LHCN-M2 (cell line): ENCODE measurements at regions not wholly inside any gene's neighbourhood (a gene's known extent, or its start where the extent isn't known, plus 50 kb on each side); places are given as distances from the start of the nearest gene placed in this dataset.
A peak's percentile ranks its signal among the peaks of the same experiment; 100 is the strongest.

Experiments
- DNase-seq: peaks from one replicate; pipeline ENCODE4 v3.0.0-alpha.2; 2012; ENCODE audit warnings: low read depth

DNA sequence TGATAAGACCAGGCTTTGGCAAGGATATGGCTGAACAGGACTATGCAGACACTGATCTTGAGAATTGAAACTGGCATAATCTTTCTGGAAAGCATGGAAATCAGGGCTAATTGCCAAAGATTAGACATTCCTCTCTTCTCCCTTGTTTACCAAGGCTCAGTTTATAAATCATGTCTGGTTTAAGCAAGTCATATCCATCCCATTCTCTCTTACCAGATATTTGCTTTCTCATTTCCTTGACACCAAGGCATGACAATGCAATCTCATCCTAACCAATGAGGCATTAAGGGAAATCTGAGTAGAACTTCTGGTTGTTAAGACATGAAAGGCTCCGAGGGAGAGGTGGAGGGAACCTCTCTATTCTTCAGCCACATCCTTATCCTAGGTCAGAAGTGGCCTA lies 110.3 kb upstream of the CEP85L start:
- no peak for DNase-seq

DNA sequence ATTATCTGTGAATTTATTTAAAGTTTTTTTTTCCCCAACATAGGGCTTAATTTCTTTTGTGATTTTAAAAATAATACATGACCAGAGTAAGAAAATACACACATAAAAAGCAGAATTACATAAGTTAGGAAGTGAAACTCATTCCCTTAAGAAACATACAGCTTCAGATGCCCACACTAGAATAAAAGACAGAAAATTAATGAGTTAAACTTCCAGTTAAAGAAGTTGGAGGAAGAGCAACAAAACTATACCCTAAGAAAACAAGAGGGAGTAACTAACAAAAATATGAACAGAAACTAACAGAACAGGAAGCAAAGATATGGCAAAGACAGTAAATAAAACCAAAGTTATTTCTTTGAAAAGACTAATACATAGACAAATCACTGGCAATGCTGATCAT lies 107.6 kb upstream of the CEP85L start:
- no peak for DNase-seq

DNA sequence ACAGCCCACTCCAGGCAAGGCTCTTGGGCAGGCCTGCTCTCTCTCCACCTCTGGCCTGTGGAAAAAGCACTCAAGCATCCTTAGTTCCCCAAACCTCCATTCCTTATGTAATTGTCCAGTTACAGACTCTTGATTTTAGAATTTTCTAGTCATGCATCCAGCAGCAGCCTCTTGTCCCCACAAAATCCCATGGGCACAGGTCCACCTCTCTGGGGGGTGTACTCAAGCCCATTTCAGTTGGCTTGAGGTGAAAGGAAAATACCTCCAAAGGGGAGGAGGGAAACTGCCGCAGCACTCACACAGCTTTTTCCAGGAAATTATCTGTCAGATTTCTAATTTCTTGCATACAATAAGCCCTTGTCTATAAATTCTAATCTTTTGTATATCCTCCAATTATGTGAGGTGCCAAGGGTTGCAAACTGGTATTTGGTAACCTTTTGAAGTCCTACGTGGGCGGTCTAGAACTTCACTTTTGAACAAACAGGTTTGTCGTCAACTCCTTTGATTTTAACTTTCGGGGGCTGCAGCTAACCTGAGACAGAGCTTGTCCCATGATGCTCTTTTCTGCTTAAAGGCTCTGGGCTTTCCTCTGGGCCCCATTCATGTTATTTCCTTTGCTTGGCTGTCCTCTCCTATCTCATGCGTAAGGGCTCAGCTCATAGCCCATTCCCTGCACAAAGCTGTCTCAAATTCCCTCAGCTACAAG lies 104.7 kb upstream of the CEP85L start:
- no peak for DNase-seq

DNA sequence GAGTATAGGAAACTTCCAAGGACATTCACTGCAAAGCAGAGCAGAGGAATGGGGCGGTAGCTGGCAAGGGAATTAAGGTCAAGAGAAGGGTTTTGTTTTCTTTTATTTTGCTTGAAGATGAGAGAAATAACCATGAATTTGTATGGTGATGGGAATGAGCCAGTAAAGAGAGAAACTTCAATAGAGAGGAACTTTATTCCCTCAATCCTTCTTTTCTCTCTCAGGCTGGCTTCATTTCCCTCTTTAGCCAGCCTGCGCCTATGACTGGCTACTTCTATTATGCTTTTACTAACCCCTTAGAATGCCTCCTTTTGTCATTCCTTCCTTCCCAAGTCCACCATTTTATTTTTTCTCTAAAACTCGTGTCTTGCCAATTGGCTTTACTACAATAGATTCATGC lies 101.4 kb upstream of the CEP85L start:
- no peak for DNase-seq

DNA sequence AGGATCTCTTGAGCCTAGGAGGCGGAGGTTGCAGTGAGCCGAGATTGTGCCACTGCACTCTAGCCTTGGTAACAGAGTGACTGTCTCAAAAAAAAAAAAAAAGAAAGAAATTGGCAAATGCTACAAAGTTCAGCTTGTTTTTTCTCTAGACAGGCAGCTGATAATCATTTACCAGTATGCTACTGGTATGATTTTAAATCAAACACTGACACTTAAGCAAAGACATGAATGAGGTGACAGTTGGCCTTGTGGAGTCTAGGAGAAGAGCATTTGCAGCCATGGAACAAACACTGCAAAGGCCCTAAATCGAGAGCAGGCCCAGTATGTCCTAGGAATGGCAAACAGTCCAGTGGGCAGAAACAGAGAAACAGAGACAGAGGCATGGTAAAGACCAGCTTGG lies 99.7 kb upstream of the CEP85L start:
- no peak for DNase-seq

DNA sequence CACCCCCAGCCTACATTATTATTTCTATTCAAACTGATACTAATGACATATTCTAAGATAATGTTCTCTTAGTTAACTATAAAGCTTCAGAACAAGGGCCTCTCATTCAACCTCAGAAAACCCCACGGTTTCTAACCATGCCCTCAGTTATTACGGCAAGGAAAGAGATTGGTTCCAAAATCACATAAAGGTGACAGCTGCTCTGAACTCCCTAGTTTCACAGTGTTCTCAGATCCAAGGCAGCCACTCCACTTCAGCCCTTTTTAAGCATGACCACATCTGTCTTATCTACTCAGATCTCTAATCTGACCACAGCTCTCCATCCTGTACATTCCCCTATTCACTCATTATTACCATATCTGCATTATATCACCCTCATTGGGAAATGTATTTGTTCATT lies 98.8 kb upstream of the CEP85L start:
- DNase-seq, result no peak

DNA sequence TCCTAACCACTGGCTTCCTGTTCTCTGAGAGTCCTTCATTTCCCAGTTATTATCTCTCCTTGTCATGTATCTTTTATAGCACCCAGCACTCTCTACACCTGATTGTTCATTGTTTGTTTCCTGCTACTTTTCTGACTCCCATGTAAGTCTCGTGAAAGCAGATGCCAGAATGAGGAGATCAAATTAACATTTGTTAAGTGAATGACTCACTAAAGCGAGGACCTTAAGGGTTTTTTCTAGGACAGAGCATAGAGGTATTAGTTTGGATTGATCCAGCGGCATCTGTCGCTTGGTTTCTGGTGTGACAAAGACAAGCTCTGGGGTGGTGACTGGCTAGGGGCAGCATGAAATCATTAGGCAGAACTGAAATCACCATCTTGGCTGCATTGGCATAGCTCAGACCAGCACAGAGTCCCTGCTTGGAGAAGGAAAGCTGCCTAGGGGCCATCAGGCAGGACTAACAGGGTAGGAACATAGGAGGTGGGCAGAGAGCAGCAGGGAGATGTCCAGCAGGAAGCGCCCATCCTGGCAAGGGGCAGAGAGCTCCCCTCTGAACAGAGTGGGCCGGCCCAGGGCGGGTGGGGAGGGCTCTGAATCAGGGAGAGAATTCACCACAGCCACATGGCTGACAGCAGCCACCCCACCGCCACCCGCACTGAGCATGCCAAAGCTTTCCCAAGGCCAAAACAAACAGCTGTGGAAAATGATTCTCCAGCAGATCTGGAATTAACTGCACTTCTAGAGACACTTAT lies 97.1 kb upstream of the CEP85L start:
- DNase-seq, result peak; percentile 90

DNA sequence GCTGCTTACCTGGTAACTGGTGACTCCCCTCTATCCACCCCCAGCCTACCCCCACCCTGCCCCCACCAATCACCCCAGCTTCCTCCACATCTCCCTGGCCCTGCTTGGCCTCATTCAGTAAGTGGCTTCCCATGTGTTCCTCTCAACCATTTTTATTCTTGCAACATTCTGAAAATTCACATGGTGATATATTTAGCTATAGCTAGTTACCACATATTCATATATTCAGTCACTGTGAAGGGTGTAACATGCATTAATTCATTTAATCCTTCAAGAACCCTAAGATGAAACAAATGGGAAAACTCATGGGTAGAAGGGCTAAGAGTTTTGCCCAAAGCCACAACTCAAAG lies 95.4 kb upstream of the CEP85L start:
- no peak for DNase-seq

DNA sequence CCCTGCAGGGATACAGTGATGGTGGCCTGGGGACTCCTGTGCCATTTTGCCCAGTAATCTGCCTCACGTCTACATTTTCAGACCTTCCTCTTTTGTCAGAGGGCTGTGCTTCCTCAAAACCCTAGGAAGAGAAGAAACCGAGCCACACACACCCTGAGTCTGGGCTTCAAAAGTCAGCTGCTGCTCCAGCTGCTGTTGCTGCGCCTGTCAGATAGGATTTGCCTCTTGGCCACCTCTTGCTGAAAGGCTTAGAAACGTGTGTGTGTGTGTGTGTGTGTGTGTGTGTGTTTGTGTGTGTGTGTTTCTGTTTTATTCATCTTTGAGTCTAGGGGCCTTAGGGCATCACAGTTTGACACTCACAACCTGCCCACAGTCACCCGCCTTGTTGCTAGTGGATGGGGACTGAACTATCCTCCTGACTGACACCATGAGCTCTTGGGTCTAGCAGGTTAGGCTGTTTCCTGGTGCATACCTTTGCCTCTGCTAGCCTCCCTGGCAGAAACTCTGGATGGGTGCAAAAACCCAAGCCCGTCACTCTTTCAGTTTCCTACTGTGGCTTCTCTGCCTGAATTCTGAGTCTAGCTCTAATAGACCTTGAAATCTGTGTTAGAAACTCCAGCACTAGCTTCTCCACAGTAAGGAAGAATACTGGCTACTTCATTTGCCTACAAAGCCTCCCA lies 94.9 kb upstream of the CEP85L start:
- DNase-seq, result peak; percentile 51

DNA sequence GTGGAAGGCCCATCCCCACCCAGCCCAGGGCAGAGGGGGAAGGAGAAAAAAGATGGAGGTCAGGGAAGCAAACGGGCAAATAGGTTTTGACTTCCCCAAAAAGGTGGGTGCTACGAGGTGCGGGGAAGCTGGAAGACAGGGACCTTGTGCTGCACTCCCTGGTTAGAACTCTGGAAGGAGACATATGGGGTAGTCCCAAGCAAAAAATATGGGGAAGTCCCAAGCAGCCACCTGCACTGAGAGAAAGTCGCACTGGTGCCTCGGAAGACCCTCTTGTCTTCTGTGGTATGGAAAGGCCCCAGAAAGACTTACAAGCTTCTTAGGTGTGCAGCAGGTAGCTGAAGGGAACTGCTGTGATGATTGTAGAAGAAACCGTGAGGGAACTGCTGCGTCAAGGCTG lies 93.8 kb upstream of the CEP85L start:
- DNase-seq, result no peak

DNA sequence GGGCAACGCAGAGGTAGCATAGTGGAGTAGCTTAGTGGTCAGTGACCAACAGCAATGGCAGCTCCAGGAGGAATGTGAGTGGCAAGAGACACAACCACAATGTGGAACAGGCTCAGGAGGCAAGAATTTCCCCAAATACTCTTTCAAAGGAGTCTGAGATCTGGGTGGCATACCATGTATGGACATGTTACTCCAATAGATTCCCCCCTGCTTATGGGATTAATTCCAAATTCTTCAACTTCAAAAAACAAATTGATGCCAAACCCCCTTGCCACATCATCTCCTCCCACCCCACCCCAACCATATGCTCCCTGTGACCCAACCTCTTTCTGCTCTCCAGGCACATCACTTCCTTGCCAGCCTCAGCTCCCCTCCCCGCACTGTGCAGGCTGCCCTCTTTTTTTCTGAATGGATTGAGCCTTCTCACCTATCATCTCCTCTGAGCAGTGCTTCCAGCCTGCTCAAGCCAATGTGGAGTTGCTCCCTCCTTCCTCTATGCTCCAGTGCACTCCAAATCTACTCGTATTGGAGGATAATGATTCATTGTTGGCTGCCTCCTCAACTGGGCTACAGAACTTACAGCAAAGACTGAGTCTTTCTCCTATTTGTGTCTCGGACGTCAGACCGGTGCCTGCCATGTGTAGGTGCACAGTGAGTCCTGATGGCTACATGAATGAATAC lies 93.0 kb upstream of the CEP85L start:
- DNase-seq, result peak; percentile 78

DNA sequence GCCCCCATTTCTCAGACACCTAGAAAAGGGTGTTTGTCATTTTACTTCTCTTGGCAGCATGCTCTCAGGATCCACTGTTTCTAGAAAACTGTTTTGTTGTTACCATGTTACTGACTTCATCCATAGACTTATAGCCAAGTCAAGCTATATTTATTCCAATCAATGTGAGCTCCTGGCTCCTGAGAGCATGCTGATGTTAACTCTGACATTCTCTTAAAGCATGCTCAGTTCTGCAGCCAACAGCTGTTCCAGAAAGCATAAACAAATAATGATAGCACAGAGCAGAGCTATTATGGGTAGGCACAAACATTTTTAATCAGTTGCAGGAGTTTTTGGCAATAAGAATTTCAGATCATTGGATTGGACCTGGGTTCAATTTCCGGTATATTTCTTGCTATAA lies 92.4 kb upstream of the CEP85L start:
- peak; percentile 50 for DNase-seq

DNA sequence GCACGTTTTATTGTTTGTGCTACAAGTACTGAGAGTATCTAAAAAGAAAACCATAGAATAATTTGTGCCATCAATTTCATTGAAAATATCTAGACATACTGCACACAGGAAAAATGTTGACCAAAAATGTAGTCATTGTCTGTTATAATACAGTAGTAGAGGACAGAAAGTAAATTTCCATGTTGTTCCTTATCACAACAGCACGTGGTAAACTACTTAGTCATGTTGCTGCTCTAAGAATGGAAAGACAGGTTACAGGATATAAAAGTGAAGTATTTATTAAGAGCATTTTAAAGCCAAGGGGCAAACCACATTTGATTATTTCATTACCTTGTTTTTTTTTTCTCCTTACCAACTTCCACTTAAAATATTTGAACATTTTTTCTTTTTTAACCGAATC lies 89.0 kb upstream of the CEP85L start:
- DNase-seq, result peak; percentile 47

DNA sequence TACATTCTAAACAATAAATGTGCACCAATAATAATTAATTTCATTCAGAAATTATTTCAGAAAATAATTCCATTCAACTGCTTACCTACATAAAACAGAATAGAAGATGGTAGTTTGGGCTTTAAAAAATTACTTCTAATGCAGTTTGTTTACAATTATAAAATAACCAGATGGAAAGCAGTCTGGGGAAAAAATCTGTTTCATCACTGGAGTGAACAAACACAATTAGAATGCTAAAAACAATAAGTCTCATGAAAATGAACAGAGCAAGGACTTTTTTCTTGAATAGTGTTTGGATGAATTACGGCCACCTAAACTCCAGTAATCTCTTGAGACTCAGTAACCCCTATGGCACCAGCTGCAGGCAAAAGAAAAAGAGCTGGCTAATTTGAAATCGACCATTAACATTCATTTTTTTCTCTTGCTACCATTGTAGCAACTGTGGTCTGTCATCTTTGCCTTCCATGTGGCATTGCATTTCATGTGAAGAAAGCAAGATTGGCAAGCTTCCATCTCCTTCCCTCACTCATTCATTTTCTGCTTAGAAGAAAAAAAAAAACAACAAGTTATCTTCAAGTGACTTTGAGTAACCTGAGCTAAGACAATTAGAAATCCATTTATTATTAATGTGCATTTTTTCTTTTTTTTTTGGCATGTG lies 88.4 kb upstream of the CEP85L start:
- DNase-seq, result peak; percentile 53

DNA sequence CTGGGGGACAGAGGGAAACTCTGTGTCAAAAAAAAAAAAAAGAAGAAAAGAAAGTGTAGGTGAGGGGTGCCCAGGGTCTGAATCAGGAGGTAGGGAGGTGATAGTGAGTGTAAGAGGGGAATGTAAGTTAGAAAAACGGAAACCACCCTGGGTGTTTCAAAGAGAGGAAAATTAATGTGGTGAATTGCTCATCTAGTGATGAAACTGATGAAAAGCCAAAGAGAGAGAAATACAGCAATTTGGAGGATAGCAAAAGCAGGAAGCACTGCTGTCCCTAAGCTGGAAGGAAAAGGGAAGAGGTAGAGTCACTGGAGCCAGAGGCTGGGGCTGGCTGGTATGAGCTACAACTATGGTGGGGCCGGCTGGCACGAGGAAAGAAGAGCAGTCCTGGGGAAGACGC lies 85.0 kb upstream of the CEP85L start:
- DNase-seq, result no peak

DNA sequence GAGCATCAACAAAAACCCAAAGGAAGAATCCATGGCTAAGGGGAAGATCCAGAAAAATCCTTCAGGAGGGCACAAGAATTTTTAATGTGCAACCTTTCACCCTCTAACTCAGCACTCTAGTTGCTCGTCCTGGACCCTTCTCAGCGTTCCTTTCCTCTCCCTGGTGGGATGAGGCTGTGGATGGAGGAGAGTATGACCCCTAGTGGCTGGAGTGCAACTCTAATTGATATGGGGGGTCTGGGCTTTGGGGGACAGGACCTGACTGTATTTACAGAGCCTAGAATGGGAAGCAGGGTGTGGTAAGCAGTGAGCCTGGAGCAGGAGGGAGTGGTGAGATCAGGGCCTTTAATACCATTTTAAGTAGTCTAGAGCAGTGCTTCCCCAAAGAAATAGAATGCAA lies 83.9 kb upstream of the CEP85L start:
- DNase-seq, result peak; percentile 36

DNA sequence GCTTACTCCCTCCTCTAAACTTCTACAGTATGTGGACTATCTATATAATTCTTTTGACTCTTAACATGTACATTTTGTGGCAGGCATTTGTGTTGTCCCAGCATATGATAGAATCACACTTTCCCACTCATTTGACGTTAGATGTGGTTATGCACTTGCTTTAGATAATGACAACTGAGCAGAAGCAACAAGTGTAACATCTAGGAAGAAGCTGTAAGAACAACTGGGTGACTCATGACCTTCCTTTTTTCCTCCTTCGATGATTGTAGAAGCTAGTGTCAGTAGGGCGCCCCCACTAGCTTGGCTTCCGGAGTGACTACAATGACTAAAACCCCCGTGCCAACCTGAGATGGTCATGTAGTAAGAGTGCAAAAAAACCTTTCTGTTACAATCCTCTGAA lies 74.6 kb upstream of the CEP85L start:
- DNase-seq, result no peak

DNA sequence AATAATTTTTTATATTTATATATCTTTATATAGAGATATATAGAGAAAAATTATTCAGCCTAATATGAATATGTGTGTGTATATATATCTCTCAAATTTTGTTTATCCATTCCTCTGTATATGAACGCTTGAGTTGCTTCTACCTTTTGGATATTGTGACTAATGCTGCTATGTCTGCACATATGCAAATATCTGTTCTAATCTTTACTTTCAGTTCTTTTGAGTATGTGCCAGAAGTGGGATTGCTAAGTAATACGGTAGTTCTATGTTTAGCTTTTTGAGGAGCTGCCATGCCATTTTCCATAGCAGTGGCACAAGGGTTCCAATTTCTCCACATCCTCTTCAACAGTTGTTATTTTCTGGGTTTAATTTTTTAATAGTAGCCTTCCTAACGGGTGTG lies 72.8 kb upstream of the CEP85L start:
- no peak for DNase-seq

DNA sequence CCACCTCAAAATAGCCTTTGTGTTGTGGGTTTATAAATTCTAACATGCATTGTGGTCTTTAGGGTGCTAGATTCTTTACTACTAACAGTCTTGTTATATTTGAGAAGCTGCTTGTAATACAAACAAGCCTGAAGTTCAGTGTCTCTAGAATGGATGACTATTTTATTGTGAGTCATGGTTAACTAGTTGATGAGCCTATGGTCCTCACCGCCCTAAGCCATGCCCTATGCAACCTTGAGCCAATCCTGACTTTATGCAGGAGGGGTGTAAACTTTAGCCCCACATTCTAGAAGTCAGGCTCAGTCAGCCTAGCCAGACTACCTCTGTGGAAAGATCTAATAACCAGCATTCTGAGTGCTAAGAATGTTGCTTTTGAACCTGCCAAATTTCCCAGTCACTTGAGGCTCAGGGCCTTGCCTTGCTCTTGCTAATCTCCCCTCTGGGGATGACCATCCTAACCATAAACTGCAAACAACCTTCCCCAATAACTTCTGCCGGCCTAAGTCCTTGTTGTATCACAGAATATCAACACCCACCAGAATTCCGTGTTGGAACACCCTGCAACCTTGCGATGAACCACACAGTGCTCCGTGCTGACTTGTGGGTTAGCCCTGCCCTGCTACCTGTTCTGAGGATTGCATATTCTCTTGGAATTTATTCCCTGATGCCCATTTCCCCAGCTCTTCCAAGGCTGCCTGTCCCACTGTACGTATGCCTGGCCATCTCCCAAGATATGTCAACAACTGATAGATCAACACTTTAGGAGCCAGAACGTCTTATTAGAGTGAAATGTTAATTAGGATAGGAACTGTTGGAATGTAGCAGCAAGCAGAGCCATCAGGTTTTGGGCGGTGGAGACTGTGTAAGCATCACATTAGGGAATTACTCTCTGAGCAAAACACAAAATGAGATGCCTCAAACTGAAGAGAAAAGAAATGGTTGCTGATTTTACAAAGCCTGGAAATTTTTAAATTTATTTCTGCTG lies 71.7 kb upstream of the CEP85L start:
- peak; percentile 15 for DNase-seq

DNA sequence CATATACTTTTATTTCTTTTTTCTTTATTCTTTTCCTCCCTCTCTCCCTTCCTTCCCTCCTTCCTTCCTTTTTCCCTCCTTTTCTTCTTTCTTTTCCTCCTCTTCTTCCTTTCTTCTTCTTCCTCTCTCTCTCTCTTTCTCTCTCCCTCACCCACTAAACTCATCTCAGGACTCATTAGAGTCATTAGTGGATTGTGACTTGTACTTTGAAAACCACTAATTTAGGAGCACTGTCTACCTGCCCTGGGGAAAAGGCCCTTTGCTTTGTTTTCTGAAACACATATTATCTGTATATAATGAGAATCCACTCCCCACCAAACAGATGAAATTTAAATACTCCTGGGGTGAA lies 68.7 kb upstream of the CEP85L start:
- DNase-seq, result no peak
